IPS-15b (cell line): ENCODE measurements at regions not wholly inside any gene's neighbourhood (a gene's known extent, or its start where the extent isn't known, plus 50 kb on each side); places are given as distances from the start of the nearest gene placed in this dataset.

Experiments used
- H3K27me3 ChIP-seq: one replicate; pipeline ENCODE4 v1.6.1; 2013; ENCODE audit warnings: low read length; ENCODE audit not compliant: control insufficient read depth, insufficient read depth
- H3K36me3 ChIP-seq: one replicate; pipeline ENCODE4 v1.6.1; 2013; ENCODE audit warnings: low read length; ENCODE audit not compliant: control insufficient read depth, insufficient read depth
- H3K4me1 ChIP-seq: one replicate; pipeline ENCODE4 v1.6.1; 2013; ENCODE audit warnings: mild to moderate bottlenecking, low read length; ENCODE audit not compliant: control insufficient read depth, insufficient read depth
- H3K4me3 ChIP-seq: one replicate; pipeline ENCODE4 v1.5.1; 2013; ENCODE audit warnings: low read depth, low read length
- H3K9ac ChIP-seq: one replicate; pipeline ENCODE4 v1.6.1; 2013; ENCODE audit warnings: low read depth, mild to moderate bottlenecking, low read length
- H3K9me3 ChIP-seq: one replicate; pipeline ENCODE4 v1.6.1; 2013; ENCODE audit warnings: mild to moderate bottlenecking, low read length; ENCODE audit not compliant: control insufficient read depth, insufficient read depth

DNA sequence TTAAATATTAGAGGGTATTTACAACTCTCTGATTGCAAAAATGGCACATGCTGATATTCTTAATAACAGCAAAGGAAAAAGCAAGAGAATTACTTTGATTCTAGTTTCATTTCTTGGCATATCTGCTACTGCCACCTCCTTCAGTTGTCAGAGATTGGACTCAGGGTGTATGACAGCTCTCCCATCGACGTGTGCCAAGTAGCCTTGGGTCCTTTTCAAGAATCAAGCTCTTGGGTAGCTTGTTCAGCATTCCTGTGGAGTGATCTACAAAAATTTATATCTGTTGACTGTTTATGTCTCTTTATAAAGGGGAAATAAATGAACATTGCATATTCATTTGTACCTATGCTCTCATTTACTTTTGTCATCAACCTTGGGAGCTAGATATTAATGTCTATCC is 315.6 kb downstream of the PRR16 start:
- Histone ChIP-seq H3K27me3 (no peaks in the 10 kb centered on the region), H3K4me3 (no peak overlapping the region), H3K36me3 (no peaks in the 10 kb centered on the region), H3K9me3 (no peaks in the 10 kb centered on the region), H3K4me1 (no peaks in the 10 kb centered on the region), H3K9ac (no peak overlapping the region)

DNA sequence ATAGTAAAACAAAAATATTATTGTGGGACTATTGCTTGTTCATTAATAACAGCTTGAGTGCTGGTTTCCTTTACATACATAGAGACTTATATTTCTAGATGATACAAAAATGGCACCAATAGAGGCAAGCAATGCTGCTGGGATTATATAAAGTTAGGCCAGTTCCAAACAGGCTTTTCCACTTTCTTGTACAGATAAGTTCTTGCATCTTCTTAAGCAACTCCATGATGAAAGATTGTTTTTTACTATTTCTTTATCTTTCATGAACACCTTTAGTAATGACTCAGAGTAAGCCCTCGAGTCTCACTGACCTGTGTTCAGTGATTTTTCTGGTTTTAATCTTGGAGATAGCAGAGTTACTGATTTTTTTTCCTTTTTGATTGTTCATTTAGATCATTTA is 324.4 kb downstream of the PRR16 start:
- Histone ChIP-seq H3K9ac (no peak overlapping the region), H3K9me3 (no peaks in the 10 kb centered on the region), H3K36me3 (no peaks in the 10 kb centered on the region), H3K4me1 (no peaks in the 10 kb centered on the region), H3K4me3 (no peak overlapping the region), H3K27me3 (no peaks in the 10 kb centered on the region)

- H3K4me1 ChIP-seq = no peaks in the 10 kb centered on the region
- H3K9ac ChIP-seq = no peak overlapping the region
- no peaks in the 10 kb centered on the region for H3K9me3 ChIP-seq
- H3K27me3 ChIP-seq = no peaks in the 10 kb centered on the region
- no peaks in the 10 kb centered on the region for H3K36me3 ChIP-seq
- H3K4me3 ChIP-seq = no peak overlapping the region
Observed at GRCh38 chr5:120789918-120790317, 325.8 kb downstream of the PRR16 start.

DNA sequence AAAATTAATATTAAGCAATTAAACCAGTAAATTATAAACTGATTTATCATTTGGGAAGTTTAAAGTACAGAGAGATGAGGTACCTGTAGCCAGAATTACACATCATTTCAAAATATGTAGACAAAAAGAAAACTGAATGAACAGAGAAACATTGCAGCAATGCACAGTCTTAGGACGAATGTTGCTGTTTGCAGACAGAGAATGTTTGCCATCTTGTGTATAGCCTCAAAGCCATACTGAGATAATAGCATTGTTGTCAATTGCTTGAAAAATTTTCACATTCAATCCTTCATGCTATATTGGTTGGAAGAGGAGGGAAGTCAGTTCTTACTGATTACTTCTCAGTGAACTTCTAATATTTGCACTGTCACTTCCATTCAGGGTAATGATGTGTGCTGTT is 326.2 kb downstream of the PRR16 start:
- Histone ChIP-seq H3K9ac (no peak overlapping the region), H3K36me3 (no peaks in the 10 kb centered on the region), H3K4me1 (no peaks in the 10 kb centered on the region), H3K9me3 (no peaks in the 10 kb centered on the region), H3K27me3 (no peaks in the 10 kb centered on the region), H3K4me3 (no peak overlapping the region)

DNA sequence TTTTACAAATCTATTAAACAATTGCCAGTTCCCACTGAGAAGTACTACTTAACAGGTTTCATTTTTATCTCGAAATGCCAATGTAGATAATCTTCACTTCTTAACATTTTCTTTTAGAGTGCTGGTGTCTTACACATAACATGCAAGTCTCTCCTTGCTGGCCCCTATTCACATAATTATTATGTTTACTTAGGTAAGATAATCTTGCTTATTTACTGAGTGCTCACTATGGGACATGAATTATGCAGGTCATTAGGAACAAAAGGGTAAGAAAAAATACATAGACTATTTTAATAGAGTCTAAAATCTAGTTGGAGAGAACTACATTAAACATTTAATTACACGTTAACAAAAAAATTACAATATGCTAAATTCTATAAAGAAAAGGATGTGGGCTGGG is 328.4 kb downstream of the PRR16 start:
- H3K36me3 ChIP-seq = no peaks in the 10 kb centered on the region
- no peak overlapping the region for H3K9ac ChIP-seq
- no peaks in the 10 kb centered on the region for H3K4me1 ChIP-seq
- H3K4me3 ChIP-seq = no peak overlapping the region
- H3K27me3 ChIP-seq = no peaks in the 10 kb centered on the region
- no peaks in the 10 kb centered on the region for H3K9me3 ChIP-seq

- Histone ChIP-seq H3K9ac (no peak overlapping the region), H3K36me3 (no peaks in the 10 kb centered on the region), H3K27me3 (no peaks in the 10 kb centered on the region), H3K9me3 (no peaks in the 10 kb centered on the region), H3K4me3 (no peak overlapping the region), H3K4me1 (no peaks in the 10 kb centered on the region)
Observed at GRCh38 chr5:120794121-120794520, 330.0 kb downstream of the PRR16 start.

- no peaks in the 10 kb centered on the region for H3K27me3 ChIP-seq
- no peaks in the 10 kb centered on the region for H3K9me3 ChIP-seq
- no peaks in the 10 kb centered on the region for H3K36me3 ChIP-seq
- H3K4me3 ChIP-seq = no peak overlapping the region
- H3K9ac ChIP-seq = no peak overlapping the region
- H3K4me1 ChIP-seq = no peaks in the 10 kb centered on the region
Observed at GRCh38 chr5:120803282-120803681, 339.2 kb downstream of the PRR16 start.

GRCh38 chr5:120805131-120805530 is 341.0 kb downstream of the PRR16 start:
- Histone ChIP-seq H3K27me3 (no peaks in the 10 kb centered on the region), H3K36me3 (no peaks in the 10 kb centered on the region), H3K9ac (no peak overlapping the region), H3K9me3 (no peaks in the 10 kb centered on the region), H3K4me1 (no peaks in the 10 kb centered on the region), H3K4me3 (no peak overlapping the region)

DNA sequence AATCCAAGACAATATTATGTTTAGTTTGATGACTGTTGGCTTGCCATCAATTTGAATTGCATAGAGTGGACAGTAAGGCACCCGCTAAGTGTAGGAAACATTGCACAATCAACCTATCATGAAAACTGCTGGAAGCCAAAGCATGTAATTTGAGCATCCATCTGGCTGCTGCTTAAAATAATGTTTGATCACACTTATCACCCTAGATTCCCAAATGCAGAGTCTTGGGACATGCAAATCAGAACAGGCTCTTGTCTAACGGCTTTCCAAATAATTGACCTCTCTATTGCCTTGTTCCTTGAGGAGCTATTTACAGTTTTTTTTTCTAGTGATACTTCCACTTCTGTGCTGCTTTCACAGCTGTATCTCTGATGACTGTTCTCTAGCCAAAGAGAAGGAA is 342.1 kb downstream of the PRR16 start:
- H3K36me3 ChIP-seq = no peaks in the 10 kb centered on the region
- H3K9ac ChIP-seq = no peak overlapping the region
- H3K4me3 ChIP-seq = no peak overlapping the region
- no peaks in the 10 kb centered on the region for H3K27me3 ChIP-seq
- no peaks in the 10 kb centered on the region for H3K4me1 ChIP-seq
- no peaks in the 10 kb centered on the region for H3K9me3 ChIP-seq

- Histone ChIP-seq H3K27me3 (no peaks in the 10 kb centered on the region), H3K36me3 (no peaks in the 10 kb centered on the region), H3K4me1 (no peaks in the 10 kb centered on the region), H3K9me3 (no peaks in the 10 kb centered on the region), H3K4me3 (no peak overlapping the region), H3K9ac (no peak overlapping the region)
Observed at GRCh38 chr5:120808135-120808534, 344.0 kb downstream of the PRR16 start.

- Histone ChIP-seq H3K9ac (no peak overlapping the region), H3K9me3 (no peaks in the 10 kb centered on the region), H3K4me3 (no peak overlapping the region), H3K27me3 (no peaks in the 10 kb centered on the region), H3K36me3 (no peaks in the 10 kb centered on the region), H3K4me1 (no peaks in the 10 kb centered on the region)
Observed at GRCh38 chr5:120808606-120809005, 344.5 kb downstream of the PRR16 start.

GRCh38 chr5:120813551-120813950 is 349.5 kb downstream of the PRR16 start:
- no peaks in the 10 kb centered on the region for H3K27me3 ChIP-seq

More at GRCh38 chr5:120813551-120813950, 349.5 kb downstream of the PRR16 start:
- no peak overlapping the region for H3K9ac ChIP-seq
- H3K9me3 ChIP-seq = no peaks in the 10 kb centered on the region
- no peaks in the 10 kb centered on the region for H3K4me1 ChIP-seq
- H3K36me3 ChIP-seq = no peaks in the 10 kb centered on the region
- no peak overlapping the region for H3K4me3 ChIP-seq
